Activated CD4-positive, alpha-beta T cell treated with anti-CD3 and anti-CD28 coated beads, Interleukin-2, amount 50 U/mL, for 4 hours (primary cell): ENCODE measurements at regions not wholly inside any gene's neighbourhood (a gene's known extent, or its start where the extent isn't known, plus 50 kb on each side); places are given as distances from the start of the nearest gene placed in this dataset.
"Not testable (repeated sequence)": the region's sequence is repeated elsewhere in the genome, so short reads cannot be mapped to it uniquely, and the experiment has no call there.

Experiments
- DNase-seq, 2 experiments: peaks; one replicate each; pipeline ENCODE4 v3.0.0-alpha.2; 2020

DNA sequence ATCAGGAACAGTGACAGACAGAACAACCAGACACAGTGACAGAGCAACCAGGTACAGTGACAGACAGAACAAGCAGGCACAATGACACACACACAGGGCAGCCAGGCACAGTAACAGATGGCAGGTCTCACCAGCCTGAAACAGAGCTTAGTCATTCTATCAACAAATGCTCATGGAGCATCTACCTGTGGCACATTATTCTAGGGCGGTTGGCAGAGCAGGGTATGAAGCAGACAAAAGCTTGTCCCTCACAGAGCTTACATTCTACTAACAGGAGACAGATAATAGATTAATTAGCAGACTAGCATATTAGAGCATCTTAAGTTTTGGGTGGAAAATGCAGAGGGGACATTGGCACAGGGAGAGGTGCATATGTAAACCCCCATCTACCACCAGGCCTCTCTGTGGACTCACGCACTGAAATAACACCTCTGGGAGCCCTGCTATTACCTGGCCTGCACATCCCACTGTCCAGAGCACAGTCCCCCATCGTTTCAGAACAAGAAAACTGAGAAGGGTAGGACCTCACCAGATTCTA lies 64.1 kb upstream of the RAB6C start:
- no peak for DNase-seq

DNA sequence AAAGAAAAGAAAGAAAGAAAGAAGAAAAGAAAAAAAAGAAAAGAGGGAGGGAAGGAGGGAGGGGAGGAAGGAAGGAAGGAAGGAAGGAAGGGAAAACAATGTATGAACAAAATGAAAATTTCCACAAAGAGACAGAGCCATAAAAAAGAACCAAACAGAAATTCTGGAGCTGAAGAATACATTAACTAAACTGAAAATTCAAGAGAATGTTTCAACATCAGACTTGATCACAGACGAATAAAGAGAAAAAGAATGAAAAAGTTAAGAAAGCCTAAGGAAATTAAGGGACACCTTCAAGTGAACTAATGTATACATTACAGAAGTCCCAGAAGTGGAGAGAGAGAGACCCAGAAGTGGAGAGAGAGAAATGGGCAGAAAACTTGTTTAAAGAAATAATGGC lies 60.9 kb upstream of the RAB6C start:
- DNase-seq = no peak

DNA sequence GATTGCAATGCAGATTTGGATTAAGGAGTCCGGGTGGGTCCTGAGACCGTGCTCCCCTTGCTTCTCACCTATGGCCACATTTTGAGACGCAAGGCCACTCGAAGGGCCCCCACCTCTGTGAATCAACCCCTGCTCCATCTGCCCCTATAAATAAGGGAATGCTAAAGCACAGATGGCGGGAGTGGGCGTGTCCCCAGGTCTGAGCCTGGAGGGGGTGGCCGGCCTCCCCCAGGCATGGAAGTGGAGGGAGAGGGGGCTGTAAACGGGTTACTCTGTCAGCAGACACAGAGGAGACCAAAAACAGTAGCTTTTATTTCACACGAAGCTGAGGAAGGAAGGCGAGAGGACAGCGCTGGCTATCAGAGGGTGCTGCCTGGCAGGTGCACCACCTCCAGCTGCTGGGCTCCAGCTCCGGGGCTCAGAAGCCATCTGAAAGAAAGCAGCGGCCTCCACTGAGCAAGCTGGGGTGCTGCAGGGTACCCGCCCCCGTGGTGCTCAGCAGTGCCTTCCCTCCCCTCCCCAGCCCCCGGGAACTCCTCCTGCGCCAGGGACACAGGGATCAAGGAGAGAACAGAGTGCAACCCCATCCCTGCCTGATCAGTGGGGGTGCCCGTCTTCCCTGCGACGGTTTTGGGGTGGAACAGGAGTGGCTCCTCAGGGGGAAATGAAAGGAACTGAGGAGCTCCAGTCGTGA lies 56.7 kb upstream of the RAB6C start:
- DNase-seq = no peak

DNA sequence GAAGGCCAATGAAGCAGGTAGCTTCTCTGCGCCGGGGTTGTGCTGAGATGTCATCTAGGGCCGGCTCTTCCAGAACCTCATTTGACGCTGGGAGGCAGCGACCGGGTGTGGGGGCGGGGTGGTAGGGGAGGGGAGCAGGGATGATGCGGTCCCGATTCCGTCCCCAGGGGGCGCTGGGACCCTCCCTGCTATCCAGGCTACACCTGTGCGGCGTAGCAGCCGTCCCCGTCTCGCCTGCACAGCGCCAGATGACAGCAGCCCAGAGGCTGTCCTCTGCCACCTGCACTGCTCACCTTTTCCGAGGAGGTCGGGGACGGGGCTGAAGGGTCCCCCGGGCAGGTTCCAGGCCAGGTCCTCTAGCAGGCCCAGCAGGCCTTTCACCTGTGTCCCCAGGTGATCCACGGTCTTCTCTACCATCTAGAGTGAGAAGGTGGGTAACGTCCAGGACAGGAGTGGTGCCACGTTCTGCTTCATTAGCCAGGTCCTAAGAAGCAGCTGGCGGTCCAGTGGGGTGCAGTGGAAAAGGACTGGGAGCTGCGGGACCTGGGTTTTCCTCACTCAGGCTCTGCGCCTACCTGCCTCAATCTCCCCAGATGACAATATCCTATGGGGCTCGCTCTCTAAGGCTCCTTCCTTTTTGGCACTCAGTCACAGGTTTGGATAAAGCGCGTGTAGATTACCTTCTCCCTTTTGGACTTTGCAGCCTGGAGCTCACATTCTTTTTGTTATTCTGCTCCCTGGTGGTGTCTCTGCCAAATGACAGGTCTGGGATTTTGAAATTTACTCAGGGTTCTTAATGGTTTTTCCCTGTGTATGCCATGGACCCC lies 56.0 kb upstream of the RAB6C start:
- DNase-seq = no peak

DNA sequence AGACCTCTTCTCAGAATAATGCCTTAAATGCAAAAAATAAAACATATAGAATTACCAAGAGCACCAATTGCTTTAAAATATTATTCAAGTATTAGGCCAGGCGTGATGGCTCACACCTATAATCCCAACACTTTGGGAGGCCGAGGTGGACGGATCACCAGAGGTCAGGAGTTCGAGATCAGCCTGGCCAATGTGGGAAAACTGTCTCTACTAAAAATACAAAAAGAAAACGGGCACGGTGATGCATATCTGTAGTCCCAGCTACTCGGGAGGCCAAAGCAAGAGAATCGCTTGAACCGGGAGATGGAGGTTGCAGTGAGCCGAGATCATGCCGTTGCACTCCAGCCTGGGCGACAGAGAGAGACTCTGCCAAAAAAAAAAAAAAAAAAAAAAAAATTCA lies 55.4 kb upstream of the RAB6C start:
- DNase-seq = not testable (repeated sequence)

DNA sequence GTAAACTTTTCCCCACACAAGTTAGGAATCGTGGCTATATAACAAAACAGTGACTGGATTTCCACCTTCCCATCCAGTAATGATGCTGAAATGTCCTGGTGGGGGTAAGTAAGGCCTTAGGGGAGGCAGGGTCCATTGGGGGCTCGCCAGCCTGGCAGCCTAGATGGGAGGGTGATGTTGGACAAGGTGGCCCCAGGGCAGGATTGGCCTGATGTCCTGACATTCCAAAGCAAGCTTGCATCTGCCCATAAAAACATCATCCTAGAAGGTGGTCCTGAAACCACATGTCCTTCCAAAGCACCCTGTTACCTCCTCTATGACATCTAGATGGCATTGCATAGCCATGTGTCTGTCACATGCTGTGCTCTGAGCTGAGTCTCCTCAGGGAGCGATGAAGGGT lies 54.1 kb upstream of the RAB6C start:
- DNase-seq = no peak

DNA sequence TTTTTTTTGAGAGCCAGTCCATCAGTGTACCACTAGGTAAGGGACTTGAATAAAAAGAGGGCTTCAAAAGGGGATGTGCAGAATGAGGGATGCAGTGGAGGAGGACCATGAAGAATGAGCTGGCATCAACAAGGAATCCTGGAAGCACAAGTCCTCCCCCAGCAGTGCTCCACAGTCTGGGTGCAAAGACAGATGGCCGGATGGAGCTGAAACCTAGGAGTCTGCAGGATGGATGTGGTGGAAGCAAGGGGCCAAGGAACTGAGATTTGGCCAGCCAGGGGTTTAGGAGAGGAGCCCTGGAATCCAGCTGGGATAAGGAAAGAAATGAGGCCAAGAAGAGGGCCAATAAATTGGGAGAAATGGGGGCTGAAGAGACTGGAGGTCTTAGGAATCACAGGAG lies 51.8 kb upstream of the RAB6C start:
- no peak for DNase-seq

DNA sequence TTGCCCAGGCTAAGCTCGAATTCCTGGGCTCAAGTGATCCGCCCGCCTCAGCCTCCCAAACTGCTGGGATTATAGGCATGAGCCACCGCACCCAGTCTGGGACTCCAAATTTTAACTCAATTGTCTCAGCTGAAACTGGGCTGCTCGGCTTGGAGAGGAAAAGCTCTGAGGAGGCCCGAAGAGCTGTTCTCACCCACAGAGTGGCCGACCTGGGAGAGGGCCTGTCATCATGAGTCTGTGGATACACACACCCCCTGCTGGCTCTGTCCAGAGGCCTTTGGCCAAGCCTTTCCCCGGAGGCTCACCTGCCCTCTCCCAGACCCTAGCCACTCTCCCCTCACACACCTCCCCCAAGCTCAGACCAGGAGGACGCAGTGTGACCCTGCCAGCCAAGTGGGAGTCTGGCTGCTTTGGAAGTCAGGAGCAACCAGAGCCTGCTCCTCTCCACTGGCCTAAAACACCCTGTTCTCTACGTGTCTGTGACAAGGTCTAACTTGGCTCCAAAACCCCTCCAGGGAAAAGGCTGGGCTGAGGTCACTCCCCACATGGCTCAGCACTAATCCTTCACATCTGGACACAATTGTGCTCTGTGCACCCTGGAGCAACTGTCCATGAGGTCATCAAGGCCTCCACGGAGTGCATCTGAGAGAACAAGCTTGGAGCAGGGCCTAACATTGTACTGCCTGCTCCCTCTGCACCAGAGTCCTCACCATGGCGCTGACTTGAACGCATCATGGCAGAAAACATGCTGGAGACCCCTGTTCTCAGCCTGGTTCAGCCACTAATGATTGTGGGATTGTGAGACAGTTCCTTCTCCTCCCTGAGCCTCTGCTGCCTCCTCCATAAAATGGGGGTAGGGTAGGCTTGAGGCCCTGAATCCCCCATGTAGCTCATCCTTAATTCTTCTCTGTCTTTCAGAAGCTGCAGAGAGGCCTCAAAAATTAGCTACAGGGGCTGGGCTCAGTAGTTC lies 49.9 kb upstream of the RAB6C start:
- no peak for DNase-seq
